Stimulated activated CD4-positive, alpha-beta T cell treated with anti-CD3 and anti-CD28 coated beads, Interleukin-2, amount 100 ng/mL, for 4 hours (primary cell): ENCODE measurements at regions not wholly inside any gene's neighbourhood (a gene's known extent, or its start where the extent isn't known, plus 50 kb on each side); places are given as distances from the start of the nearest gene placed in this dataset.
"Not testable (repeated sequence)": the region's sequence is repeated elsewhere in the genome, so short reads cannot be mapped to it uniquely, and the experiment has no call there.

ENCODE experiments used
- DNase-seq: peaks from one replicate; pipeline ENCODE4 v3.0.0-alpha.2; 2020; ENCODE audit warnings: low read depth

DNA sequence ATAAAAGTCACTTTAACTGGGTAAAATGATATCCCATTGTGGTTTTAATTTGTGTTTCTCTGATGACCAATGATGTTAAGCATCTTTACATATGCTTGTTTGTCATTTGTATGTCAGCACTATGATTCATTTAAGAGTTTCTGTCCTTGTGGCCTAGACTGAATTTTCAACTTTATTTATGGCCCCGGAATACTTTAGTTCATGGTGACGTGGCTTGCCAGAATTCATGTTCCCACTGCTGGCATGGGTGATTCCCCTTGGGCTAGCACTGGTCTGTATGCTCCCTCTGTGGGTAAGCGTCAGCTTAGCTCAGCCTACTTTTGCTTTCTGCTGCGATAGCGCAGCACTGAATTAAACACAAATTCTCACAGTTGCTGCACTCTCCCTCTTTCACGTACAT is 436.3 kb upstream of the SGO1 start:
- no peak for DNase-seq

DNA sequence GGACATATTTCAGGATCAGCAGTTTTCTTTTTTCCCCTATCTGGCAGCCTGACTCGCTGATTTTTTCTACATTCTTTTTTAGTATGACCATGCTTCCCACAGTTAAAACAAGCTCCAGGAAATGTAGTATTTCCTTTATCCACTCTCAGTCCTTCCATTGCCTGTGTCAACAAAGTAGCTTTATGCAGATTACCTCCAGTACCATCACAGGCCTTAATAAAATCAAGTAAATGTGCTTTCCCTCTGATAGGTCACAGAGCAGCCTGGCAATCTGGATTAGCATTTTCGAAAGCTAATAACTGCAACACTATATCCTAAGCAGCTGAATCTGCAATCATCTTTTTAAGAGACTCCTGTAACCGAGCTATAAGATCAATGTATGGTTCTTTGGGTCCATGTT is 432.6 kb upstream of the SGO1 start:
- DNase-seq = not testable (repeated sequence)

GRCh38 chr3:20618181-20618580 is 432.2 kb upstream of the SGO1 start:
- not testable (repeated sequence) for DNase-seq

- DNase-seq = not testable (repeated sequence)
Measured at GRCh38 chr3:20615982-20616381, 430.0 kb upstream of the SGO1 start.

DNA sequence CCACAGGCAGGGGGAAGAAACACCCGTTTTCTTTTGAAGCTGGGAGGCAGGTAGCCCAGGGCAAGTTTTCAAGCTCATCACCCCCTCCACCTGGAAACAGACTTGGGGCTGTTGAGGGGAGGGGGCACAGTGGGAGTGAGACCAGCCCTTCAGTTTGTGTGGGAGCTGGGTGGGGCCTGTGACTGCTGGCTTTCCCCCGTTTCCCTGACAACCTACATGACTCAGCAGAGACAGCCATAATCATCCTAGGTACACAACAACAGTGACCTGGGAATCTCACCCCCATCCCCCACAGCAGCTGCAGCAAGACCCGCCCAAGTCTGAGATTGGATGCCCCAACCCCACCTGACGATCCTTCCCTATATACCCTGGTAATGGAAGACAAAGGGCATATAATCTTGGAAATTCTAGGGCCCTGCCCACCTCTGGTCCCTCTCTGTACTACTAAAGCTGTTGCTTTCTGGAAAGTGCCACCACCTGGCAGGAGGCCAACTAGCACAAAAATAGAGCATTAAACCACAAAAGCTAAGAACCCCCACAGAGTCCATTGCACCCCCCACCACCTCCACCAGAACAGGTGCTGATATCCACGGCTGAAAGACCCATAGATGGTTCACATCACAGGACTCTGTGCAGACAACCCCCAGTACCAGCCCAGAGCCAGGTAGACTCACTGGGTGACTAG is 422.2 kb upstream of the SGO1 start:
- DNase-seq = no peak

DNA sequence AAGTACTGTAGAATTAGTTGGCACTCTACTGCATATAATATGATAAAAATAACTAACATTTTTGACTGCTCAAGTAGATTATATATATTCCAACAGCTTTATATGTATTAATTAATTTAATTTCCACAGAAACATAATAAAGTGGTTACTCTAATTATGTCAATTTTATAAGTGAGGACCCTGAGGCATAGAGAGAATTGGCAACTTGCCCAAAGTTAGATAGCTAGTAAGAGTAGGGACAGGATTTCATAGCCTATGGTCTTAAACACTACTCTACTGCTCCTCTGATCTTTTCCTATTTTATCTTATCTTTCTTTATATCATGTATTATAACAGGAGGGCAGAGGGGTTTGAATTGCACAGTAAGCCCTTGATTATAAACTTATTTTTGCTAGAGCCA is 418.7 kb upstream of the SGO1 start:
- DNase-seq = no peak

DNA sequence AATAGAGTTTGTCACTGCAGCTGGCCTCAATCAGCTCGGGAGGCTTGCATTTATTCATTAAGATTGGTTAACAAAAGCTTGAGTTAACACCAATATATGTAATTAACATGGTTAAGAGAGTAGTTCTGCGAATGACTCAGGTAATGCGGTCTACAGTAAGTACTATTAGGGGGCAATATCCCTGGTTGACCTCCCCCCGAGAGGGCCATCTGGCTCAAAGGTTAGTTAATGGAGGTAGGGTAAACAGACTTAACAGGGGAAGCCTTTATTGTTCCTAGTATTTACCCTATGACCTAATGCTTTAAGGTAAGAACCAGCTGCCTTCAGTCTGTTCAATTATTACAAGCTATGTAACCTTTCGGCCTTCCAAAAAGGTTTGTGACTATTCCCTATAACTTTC is 403.3 kb upstream of the SGO1 start:
- DNase-seq = no peak

DNA sequence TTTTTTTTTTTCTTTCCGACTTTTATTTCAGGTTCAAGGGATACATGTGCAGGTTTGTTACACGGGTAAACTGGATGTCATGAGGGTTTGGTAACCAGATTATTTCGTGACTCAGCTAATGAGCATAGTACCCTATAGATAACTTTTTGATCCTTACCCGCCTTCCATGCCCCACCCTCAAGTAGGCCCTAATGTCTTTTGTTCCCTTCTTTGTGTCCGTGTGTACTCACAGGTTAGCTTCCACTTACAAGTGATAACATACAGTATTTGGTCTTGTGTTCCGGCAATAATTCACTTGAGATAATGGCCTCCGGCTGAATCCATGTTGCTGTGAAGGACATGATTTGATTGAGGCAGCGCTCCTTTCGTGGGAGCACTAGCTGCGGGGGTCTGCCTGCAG is 402.8 kb upstream of the SGO1 start:
- no peak for DNase-seq

- DNase-seq = no peak
Measured at GRCh38 chr3:20583648-20584047, 397.6 kb upstream of the SGO1 start.

DNA sequence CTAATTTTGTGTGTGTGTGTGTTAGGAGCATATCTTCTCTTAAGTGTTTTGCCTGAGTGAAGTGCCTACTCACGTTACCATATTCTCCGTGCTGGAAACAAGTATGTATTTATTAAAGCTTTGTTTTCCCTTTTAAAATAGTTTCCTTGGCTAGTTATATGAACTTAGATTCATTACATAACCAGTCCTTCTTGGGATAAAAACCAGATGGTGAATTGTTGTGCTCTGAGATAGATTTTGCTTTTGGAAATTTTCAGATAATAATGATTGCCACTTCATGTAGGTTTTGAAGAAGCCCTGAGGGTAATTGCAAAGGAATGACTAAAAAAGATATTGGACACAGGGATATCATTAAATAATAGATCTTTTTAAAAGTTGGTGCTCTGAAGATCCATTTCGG is 390.2 kb upstream of the SGO1 start:
- DNase-seq = no peak

GRCh38 chr3:20575146-20575545 is 389.1 kb upstream of the SGO1 start:
- no peak for DNase-seq

GRCh38 chr3:20574746-20575145 is 388.7 kb upstream of the SGO1 start:
- DNase-seq = no peak

DNA sequence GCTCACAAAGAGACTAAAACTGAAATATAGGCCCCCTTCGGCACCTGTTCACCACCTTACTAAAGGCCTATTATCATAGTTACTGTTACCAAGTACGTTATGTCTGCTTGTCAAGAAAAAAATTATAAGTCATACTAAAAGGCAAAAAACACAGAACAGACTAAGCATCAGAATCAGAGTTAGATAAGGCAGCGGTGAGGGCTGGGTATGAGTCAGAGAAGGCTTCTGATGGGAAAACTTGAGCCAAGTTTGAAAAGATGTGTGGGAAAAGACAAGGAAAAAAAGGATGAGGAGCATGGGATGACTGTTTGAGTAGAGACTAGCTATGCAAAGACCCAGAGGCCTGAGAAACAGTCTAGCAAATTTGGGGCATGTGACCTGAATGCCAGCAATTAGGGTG is 387.2 kb upstream of the SGO1 start:
- no peak for DNase-seq

- DNase-seq = no peak
Measured at GRCh38 chr3:20572473-20572872, 386.5 kb upstream of the SGO1 start.

DNA sequence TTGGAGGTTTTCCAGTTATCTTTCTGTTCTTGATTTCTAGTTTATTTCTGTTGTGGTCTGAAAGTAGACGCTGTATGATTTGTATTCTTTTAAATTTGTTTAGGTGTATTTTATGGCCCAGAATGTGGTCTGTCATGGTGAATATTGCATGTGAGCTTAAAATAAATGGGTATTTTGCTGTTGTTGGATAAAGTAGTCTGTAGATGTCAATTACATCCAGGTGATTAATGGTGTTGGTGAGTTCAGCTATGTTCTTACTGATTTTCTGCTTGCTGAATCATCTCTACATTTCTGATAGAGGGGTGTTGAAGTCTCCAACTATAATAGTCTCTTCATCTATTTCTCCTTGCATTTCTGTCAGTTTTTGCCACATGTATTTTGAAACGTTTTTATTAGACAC is 383.3 kb upstream of the SGO1 start:
- no peak for DNase-seq

- DNase-seq = no peak
Measured at GRCh38 chr3:20564966-20565365, 379.0 kb upstream of the SGO1 start.

DNA sequence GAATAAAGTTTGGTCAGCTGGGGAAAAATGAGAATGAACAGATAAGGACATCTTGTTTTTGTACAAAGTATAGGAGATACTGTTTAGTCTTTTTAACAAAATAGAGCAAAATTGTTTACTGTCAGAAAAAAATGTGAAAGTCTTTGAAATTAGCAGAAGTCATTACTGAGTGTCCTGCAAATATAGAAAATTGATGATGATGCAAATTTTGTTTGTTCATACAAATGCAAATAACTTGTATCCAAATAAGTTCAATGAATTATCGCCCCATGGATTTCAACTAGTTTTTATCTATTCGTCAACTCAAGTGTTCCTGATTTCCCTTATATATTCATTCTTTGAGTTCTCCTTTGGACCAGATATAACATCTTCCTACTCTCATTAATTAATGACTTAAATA is 378.0 kb upstream of the SGO1 start:
- DNase-seq = no peak

DNA sequence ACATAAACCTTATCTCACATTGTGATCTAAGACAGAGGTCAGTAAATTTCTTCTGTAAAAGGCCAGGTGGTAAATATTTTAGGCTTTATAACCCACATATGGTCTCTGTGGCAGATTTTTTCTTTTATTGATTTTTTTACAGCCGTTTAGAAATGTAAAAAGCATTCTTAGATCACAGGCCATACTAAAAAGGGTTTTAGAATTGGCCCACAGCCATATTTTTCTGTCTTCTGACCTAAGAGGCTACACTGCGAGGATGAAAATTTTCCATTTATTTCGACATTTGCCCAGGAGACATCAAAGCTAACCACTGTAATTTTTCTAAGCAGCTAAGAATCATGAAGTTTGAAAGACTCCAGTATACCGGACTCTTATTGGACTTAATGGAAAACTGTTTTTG is 377.2 kb upstream of the SGO1 start:
- DNase-seq = no peak

GRCh38 chr3:20561166-20561565 is 375.2 kb upstream of the SGO1 start:
- DNase-seq = no peak

DNA sequence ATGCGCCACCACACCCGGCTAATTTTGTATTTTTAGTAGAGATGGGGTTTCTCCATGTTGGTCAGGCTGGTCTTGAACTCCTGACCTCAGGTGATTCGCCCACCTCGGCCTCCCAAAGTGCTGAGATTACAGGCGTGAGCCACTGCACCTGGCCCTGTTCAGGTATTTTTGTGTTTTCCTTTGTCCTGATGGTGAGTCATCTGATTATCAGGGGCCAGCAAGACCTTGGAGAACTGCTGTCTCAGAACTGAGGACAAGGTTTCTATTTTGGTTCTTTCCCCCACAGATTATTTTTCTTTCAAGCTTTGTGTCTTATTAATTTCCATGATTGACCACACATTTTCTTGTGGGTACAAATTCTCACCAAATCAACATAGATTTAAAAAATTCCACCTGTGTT is 374.4 kb upstream of the SGO1 start:
- not testable (repeated sequence) for DNase-seq

GRCh38 chr3:20558161-20558560 is 372.2 kb upstream of the SGO1 start:
- no peak for DNase-seq

GRCh38 chr3:20556661-20557060 is 370.7 kb upstream of the SGO1 start:
- DNase-seq = no peak

GRCh38 chr3:20552605-20553275 is 366.7 kb upstream of the SGO1 start:
- no peak for DNase-seq
